Lower leg skin (tissue), 3 donors: ENCODE measurements at regions not wholly inside any gene's neighbourhood (a gene's known extent, or its start where the extent isn't known, plus 50 kb on each side); places are given as distances from the start of the nearest gene placed in this dataset.

Experiments
- CTCF ChIP-seq, 3 donors: fragments of 450-650 bp; IDR thresholded peaks; one replicate each; pipeline ENCODE4 v1.5.1; 2016; ENCODE audit warnings: antibody characterized with exemption in 3 of 3, mild to moderate bottlenecking in 3 of 3, moderate library complexity in 2 of 3
- POLR2A ChIP-seq, 2 donors: fragments of 450-650 bp; IDR thresholded peaks; one replicate each; pipeline ENCODE4 v1.6.1; 2016 to 2017; ENCODE audit warnings: antibody characterized with exemption in 2 of 2, mild to moderate bottlenecking in 1 of 2, moderate library complexity in 1 of 2

DNA sequence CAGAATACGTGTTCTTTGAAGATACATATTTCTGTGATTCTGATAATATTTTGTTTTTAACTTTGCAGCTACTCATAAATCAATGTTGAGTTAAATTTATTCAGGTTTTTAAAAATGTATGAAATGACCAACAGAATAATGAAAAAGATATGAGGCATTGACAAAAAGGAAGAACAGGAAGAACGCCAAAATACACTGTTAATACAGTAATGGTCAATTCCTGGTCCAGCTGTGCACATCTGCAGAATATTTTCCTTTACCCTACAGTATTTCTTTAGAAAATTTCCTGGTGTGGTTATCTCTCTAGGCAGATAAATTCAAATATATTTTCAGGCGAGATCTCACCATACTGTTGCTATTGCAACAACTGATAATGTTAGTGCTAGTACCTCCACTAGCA, 203.2 kb upstream of the DGKB start:
- TF ChIP-seq POLR2A (IDR thresholded peaks at IDR 0.05) = no peak
- TF ChIP-seq CTCF (IDR thresholded peaks at IDR 0.05) = no peak
